Left colon (tissue), 2 donors: ENCODE measurements at regions not wholly inside any gene's neighbourhood (a gene's known extent, or its start where the extent isn't known, plus 50 kb on each side); places are given as distances from the start of the nearest gene placed in this dataset.

Experiments used
- ATAC-seq: fragments of 200-7000 bp; cut with Tn5 transposase; one replicate; pipeline ENCODE4 v1.9.1; 2020; ENCODE audit warnings: mild to moderate bottlenecking, moderate library complexity
- DNase-seq, 2 donors: peaks; one replicate each; pipeline ENCODE4 v3.0.0-alpha.2; 2020
- intact Hi-C, 2 donors: fragments of 100-400 bp; cut with DNase I in 1 of 2; cut with micrococcal nuclease in 1 of 2; formaldehyde crosslinking; loops; one replicate each; pipeline versions ENCODE4 v1.11.2 to v1.14.0; 2022; cut with DNase I, micrococcal nuclease
- donor health status: DM: no; HTN: no; CAD: no.
- donor health status: DM: yes; HTN: yes; CAD: no.

- DNase-seq (no peak), ATAC-seq (no peak)
- intact Hi-C loops: no loop called here
Observed at GRCh38 chr22:34886391-34886790, 179.6 kb upstream of the ISX start.

GRCh38 chr22:34886812-34887211 lies 179.1 kb upstream of the ISX start:
- ATAC-seq (no peak), DNase-seq (no peak)
- intact Hi-C loops: no loop called here

GRCh38 chr22:34897126-34897525 lies 168.8 kb upstream of the ISX start:
- DNase-seq (no peak), ATAC-seq (no peak)
- intact Hi-C loops: no loop called here

GRCh38 chr22:34902335-34902734 lies 163.6 kb upstream of the ISX start:
- intact Hi-C loops: no loop called here
- DNase-seq: no peak

GRCh38 chr22:34903416-34903815 lies 162.5 kb upstream of the ISX start:
- intact Hi-C loops: no loop called here
- DNase-seq (no peak), ATAC-seq (no peak)

More at GRCh38 chr22:34902335-34902734, 163.6 kb upstream of the ISX start:
- no peak for ATAC-seq

GRCh38 chr22:34904486-34904885 lies 161.5 kb upstream of the ISX start:
- ATAC-seq (no peak), DNase-seq (no peak)
- intact Hi-C loops: no loop called here

- intact Hi-C loops: no loop called here
- no peak for ATAC-seq
- DNase-seq: no peak
Observed at GRCh38 chr22:34913826-34914225, 152.1 kb upstream of the ISX start.

GRCh38 chr22:34914846-34915245 lies 151.1 kb upstream of the ISX start:
- DNase-seq (no peak), ATAC-seq (no peak)
- intact Hi-C loops: no loop called here

GRCh38 chr22:34917239-34917638 lies 148.7 kb upstream of the ISX start:
- ATAC-seq (no peak), DNase-seq (no peak)
- intact Hi-C loops: no loop called here

- ATAC-seq: no peak
- intact Hi-C loops: no loop called here
- DNase-seq: no peak
Observed at GRCh38 chr22:34931026-34931425, 134.9 kb upstream of the ISX start.

- DNase-seq (no peak), ATAC-seq (no peak)
- intact Hi-C loops: no loop called here
Observed at GRCh38 chr22:34934261-34934660, 131.7 kb upstream of the ISX start.

- intact Hi-C loops: no loop called here
Observed at GRCh38 chr22:34943830-34944229, 122.1 kb upstream of the ISX start.

GRCh38 chr22:34946339-34946985 lies 119.5 kb upstream of the ISX start:
- no peak for DNase-seq
- no peak for ATAC-seq
- intact Hi-C loops: no loop called here

More at GRCh38 chr22:34943830-34944229, 122.1 kb upstream of the ISX start:
- peak; percentile 74 for ATAC-seq
- no peak for DNase-seq

- intact Hi-C loops: no loop called here
- no peak for ATAC-seq
- DNase-seq: no peak
Observed at GRCh38 chr22:34950489-34950888, 115.5 kb upstream of the ISX start.

GRCh38 chr22:34951212-34951611 lies 114.7 kb upstream of the ISX start:
- no peak for ATAC-seq
- intact Hi-C loops: no loop called here

GRCh38 chr22:34960005-34960404 lies 106.0 kb upstream of the ISX start:
- DNase-seq (no peak), ATAC-seq (no peak)
- intact Hi-C loops: no loop called here

More at GRCh38 chr22:34951212-34951611, 114.7 kb upstream of the ISX start:
- no peak for DNase-seq

GRCh38 chr22:34966980-34967565 lies 98.9 kb upstream of the ISX start:
- intact Hi-C loops: no loop called here
- DNase-seq: no peak
- ATAC-seq: no peak

GRCh38 chr22:34969001-34969790 lies 96.8 kb upstream of the ISX start:
- DNase-seq: no peak
- no peak for ATAC-seq
- intact Hi-C loops: no loop called here

- no peak for DNase-seq
- intact Hi-C loops: no loop called here
Observed at GRCh38 chr22:34971456-34971855, 94.5 kb upstream of the ISX start.

GRCh38 chr22:34972191-34972897 lies 93.6 kb upstream of the ISX start:
- ATAC-seq: no peak
- no peak for DNase-seq
- intact Hi-C loops: no loop called here

More at GRCh38 chr22:34971456-34971855, 94.5 kb upstream of the ISX start:
- no peak for ATAC-seq
